ENCODE measurements at regions not wholly inside any gene's neighbourhood (a gene's known extent, or its start where the extent isn't known, plus 50 kb on each side); places are given as distances from the start of the nearest gene placed in this dataset.

DNA sequence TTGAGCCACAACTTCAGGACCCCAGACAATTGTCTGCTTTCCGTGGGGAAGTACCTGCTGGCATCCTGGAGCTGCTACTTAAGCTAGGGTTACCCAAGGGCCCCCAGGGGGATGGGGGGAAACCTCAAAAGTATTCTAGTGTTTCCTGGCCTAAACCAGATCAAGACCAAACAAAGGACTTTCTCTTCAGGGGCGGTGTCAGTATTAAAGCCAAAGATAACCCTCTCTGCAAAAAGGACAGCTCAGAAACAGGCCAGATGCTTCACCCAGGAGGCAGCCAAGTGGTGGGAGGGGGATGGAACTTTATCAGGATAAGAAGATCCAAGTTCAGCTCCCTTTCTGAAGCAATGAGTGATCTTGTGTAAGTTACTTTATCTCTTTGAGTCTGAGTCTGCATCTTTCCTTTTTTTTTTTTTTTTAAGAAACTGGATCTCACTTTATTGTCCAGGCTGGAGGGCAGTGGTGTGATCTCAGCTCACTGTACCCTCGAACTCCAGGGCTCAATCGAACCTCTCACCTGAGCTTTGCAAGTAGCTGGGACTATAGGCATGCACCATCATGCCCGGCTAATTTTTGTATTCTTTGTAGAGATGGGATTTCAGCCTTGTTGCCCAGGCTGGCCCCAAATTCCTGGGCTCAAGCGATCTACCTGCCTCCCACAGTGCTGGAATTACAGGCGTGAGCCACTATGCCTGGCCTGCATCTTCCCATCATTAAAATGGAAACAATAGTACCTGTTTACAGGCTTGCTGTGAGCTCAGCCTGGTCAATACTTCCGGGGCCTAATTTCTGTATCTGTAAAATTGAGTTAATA lies 151.8 kb upstream of the PTPRM start:
- DNase-seq (ENCODE audit: low spot score), result no peak

DNA sequence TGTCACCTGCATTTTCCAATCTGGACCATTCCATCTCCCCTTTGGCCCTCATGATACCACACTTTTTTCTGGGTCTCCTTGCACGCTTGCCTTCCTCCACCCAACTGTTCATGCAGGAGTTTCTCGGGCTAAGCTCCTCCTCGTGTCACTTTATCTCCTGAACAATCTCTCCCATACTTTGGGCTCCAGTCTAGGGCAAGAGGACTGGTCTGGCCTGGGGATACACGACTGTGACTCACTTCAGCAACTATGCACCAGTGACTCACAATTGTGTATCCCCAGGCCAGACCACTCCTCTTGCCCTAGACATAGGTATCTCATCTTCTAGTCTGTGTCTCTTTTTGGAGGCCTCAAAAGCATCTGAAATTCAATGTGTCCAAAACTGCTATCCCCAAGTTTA lies 149.4 kb upstream of the PTPRM start:
- no peak for DNase-seq (ENCODE audit: low spot score)

DNA sequence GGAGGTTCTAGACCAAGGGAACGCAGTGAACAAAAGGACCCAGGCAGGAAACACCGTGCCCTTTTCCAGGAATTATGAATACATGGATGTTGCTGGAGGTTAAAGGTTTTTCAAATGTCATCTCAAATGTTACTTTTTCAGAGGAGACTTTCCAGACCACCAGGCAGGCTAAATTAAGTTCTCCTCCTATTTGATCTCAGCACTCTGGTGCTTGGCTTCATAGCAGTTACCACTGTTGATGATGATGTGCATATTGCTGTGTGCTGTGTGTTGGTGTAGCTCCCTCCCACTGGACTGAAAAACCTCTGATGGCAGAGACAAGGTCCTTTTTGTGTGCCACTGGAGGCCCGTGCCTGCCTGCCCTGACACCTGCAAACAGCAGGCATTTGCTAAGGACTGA lies 137.3 kb upstream of the PTPRM start:
- DNase-seq (ENCODE audit: low spot score), result no peak

DNA sequence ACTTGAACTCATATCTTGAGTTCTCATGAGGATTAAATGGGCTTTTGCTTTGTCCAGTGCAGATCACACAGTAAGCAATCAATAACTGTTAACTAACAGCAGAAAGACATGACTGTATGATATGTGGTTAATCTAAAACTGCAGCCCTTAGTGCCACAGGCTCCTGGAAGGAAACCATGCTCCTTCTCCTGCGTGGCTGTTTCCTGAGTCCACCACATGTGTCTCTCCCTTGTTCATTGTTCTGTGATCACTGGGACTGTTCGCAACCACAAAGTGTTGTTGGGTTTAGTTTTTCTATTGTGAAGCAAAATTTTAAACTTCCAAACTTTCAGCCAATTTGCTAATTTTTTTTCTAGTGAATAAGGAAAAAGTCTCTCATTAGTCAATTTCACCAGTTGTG lies 130.9 kb upstream of the PTPRM start:
- DNase-seq (ENCODE audit: low spot score), result no peak

DNA sequence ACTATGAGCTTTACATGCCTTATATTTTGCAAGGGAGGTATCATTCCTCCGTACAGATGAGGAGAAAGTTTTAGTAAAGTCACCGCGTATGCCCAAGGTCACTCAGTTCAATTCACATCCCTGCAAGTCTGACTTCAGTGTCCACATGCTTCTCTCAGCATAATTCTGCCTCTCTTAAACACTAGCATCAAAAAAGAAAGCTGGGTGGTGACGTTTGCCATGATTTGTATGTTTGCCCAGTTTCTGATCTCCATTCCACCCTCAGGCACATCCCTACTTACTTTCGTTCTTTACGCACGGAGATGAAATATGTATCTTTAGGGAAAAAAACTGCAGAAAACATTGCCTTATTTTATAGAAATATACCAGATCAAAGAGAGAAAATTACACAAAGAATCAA lies 129.2 kb upstream of the PTPRM start:
- no peak for DNase-seq (ENCODE audit: low spot score)

DNA sequence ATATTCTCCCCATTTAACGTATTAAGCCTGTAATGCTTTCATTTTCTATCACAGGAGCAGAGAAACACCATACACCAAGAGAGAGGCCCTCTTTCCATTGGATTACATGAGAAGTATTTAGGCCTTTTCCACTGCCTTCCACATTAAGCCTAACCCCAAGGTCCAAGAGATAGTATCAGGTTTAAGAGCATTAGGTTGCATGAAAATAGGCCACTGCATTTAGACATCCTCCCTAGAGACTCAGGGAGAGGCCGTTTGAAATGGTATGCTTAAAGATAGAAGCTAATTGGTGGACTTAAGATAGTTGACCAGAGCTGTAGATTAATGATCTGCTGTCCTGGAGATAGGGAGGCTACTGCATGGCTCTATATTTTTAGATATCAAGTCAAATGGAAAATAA lies 128.5 kb upstream of the PTPRM start:
- no peak for DNase-seq (ENCODE audit: low spot score)

DNA sequence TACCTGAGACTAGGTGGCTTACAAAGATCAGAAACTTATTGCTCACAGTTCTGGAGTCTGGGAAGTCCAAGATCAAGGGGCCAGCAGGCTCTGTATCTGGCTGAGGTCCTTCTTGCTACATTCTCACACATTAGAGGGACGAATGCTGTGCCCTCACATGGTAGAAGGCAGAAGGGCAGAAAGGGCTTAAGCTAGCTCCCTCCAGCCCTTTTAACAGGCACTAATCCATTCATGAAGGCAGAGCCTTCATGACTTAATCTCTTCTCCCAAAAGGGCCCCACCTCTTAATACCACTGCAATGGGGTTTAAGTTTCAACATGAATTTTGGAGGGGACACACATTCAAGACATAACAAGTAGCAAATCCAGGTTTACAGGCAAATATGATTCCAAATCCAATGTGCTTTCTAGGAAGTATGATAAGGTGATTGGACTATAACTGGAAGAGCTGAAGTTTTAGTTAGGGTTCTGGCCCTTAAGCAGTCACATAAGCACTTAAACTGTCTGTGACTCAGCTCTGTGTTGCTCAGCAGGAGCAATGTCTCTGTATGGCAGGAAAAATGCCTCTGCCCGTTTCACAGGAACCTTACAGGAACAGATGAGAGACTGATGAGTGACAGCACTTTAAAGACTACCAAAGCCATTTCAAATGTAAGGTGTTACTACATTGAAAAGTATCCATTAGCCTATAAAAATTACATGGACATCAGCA lies 119.6 kb upstream of the PTPRM start:
- DNase-seq (ENCODE audit: low spot score), result no peak

DNA sequence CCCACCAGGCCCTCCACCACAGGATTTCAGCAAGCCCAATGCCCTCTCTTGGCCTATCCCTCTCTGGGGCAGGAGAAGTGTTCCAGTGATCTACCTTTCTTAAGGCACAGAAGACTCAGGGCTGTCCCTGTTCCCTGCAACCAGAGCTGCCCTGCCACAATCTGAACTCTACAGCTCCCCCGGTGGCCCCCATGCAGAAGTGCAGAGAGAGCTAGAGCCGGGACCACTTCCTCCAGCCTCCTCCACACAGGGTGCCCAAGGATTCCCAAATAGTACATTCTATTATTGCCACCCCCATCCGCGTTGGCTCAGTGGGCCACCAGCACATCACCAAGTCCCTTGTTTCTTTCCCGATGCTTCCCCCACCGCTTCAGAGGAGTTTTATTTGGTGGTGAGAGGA lies 114.8 kb upstream of the PTPRM start:
- DNase-seq (ENCODE audit: low spot score), result peak; percentile 27

DNA sequence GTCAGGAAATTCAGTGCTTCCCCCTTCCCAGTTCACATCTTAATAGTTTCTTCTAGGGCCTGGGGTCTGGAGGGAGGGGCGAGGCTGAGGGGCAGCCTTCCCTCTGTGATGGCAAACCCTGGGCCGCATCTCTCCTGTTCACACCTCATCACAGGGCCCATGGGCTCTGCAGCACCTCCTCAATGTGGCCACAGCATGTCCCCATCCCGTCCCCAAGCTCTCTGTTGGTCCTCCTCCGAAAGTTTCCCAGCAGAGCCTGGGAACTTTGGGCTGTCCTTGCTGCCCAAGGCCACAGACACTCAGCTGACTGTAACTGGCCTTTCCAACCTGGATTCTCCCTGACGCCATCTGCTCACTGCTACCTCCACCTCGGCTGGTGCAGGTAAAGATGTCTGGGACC lies 112.7 kb upstream of the PTPRM start:
- no peak for DNase-seq (ENCODE audit: low spot score)

DNA sequence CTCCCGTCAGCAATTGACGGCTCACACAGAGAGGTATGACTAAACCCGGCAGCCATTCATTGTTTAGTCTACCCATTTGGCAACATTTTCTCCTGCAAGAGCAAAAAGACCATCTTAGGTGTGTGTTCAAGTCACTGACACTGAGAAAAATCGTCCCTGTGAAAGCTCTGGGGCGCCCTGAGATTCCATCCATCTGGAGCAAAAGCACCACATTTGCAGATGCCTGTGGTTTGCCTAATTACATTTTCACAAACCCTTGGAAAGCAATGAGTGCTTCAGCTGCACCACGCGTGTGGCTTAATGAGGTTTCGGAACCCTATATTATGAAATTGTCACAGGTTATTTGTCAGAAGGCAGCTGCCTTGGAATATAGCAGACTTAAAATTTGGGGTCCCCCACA lies 110.7 kb upstream of the PTPRM start:
- DNase-seq (ENCODE audit: low spot score), result no peak

DNA sequence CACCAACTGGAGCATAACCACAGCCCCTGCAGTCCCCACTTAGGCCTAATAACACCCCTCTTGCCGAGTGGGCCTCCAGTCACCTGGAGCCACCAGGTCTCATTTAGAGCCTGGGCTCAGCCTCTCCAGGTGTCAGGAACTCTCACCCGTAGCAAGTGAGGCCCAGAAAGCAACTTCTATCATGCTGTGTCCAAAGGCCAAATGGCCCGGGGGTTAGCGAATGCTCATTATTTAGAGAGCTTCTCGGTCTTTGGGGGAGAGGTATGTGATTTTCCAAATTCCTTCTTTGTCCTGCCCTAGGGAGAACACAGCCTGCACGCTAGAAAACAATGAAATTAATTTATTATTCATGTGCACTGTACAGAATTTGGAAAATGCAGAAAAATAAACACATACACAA lies 109.9 kb upstream of the PTPRM start:
- DNase-seq (ENCODE audit: low spot score), result no peak

DNA sequence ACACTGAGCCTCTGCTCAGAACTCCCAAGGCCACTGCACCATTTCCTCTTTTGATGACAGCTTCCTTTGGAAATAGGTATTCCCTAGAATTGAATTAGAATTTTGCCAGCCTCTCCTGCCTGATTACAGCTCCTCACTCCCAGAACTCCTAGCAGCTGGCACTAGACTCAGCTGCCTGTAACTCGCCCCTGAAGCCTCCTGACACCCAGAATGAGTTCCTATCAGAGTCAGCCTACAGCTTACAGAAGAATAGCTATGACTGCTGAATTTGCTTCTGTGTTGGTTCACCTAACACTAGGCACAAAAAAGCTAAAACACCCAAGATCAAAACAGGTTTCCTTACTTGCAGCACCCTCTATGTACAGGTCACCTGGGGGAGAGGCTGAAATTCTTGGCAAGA lies 108.2 kb upstream of the PTPRM start:
- no peak for DNase-seq (ENCODE audit: low spot score)

DNA sequence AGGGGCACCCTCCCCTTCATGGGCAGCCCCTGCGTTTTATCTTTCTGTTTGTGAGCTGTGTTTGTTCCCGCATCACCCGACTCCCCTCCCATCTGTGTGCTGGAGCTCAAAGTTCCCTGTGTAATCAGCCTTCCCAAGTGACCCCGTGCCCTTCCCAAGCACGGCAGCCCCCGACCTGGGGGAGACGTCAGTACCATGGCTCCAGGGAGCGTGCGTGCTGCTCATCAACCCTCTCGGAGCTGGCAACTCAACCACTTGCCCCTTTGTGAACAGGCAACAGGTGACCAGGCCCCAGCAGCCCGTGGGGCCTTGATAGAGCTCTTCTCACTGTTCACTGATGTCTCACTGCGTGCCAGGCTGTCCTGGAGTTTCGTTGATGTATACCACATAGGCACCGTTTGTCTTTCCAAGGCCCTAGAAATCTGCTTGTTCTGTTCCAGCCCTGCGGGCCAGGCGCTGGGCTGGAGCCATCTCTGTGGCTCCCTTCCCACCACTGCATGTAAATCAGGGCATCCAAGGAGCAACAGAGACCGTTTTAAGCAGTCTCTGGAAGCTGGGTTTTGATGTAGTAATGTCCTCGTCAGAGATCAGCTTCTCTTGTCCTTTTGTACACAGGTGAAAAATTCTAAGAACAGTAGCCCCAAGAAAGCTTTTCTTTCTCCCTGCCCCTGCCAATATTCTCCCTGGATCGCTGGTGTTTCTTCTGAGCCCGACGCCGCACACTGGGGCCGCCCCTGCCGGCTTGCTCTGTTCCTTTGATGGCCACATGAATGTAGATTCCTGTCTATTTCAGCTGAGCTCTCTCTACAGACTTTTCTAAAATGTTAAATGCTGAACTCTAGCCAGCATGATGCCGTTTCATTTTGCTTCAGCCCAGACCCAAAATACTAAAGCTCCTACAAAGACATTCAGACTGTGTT lies 107.0 kb upstream of the PTPRM start:
- DNase-seq (ENCODE audit: low spot score), result no peak

DNA sequence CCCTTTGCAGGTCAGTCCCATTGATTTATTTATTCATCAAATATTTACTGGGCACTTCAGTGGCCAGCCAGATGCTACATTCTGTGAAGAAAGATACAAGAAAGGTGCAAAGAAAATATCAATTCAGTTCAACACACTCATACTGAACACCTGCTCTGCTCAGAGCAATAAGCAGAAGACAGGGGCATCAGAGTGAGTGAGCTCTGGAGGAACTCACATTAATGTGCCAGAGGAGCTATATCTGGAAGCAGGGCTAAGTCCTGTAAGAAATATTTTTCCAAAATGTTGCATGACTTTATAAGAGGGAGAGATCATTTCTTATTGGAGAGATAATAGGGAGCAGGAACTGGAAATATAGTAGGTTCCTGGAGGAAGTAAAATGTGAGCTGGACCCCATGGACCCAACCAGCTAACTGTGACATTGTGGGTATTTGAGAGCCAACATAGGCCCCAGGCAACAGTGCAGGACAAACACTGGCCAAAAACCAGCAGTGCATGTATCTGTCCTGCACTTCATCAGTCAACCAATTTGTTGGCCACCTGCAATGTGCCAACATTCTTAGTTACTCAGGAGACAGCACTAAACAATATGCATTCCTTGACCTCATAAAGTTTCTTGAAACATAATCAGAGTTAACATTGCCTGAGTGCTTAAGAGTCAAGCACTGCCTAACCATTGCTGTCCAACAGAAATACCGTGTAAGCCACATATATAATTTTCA lies 102.7 kb upstream of the PTPRM start:
- no peak for DNase-seq (ENCODE audit: low spot score)

DNA sequence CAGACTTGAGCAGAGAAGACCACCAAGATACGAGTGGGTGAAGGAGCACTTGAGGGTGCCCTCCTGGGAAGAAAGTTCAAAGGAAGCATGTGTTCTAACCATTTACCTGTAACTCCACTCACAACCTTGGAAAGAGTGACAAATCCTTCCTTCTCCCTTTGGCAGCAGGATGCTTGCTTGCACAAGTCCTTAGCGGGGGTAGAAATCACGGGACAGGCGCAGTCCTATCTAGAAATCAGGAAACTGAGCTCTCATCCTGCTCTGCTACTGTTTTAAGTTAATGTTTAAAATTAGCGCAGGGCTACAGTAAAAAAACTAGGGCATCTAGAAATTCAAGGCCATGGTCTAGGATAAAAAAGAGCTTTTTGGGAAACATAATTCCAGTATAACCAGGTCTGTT lies 100.9 kb upstream of the PTPRM start:
- no peak for DNase-seq (ENCODE audit: low spot score)

DNA sequence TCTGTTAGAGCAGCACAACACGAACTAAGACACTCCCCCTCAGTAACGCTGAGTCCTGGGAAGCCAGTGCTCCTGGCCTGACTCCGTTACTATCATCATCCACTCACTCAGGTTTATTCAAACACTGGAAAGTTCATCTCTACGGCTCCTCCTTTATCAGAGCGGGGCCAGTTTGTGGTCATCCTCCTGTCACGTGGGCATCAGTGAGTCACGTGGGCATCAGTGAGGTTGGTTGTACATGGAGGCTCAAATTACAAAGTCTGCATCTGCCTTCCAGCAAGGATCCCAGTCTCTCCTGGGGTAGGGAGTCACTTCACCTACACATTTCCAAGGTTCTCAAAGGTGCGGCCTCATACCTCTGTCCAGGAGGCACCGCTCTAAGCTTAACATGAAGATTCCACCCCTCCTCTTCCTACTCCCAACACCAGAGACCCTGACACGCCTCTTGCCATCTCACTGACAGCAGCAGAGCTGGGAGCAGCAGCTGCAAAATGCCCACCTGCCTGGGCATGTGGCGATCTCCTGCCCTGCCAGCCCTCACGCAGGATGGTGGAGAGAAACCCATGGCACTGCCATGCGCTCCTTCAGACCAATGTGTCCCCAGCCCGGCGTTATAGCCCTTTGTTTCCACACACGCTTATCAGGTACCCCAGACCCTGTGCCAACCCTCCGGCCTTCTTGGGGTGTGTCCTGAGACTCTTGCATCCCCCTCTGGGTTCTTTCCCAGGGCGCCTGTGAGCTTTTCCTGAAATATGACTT lies 99.2 kb upstream of the PTPRM start:
- no peak for DNase-seq (ENCODE audit: low spot score)

DNA sequence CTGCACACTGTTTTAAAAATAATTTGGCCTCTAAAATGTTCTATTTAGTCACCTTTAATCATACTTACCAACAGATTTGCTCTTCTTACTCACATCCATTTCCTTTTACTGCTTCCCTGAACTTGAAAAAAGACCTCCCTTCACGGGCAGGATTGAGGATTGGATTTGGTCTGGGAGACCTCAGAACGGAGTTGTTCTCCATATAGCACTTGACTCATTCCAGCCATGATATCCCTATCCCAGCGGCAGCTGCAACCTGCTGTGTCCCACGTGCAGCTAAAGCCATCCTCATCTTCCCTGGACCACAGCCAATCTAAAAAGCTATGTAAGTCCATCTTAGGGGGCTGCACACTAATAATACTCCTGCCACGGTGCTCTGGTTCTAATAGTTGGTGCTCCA lies 97.0 kb upstream of the PTPRM start:
- DNase-seq (ENCODE audit: low spot score), result no peak

DNA sequence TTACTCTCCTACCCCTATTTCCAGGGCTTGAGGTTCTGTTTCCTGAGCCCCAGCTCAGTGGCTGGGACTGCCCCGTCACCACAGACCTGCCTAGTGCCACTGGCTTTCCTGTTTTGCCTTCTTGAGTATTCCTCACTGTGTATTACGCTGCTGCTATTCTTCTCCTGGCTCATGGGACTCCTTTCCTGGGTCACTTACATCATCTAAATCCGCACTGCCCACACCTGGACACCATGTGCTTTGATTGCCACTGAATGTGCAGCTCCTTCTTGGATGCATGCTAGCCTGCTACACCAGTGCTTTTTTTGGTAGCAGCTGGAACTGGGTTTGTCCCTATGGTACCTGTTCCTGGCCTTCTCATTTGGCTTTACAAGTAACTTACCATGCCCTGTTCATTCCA lies 96.6 kb upstream of the PTPRM start:
- DNase-seq (ENCODE audit: low spot score), result no peak

DNA sequence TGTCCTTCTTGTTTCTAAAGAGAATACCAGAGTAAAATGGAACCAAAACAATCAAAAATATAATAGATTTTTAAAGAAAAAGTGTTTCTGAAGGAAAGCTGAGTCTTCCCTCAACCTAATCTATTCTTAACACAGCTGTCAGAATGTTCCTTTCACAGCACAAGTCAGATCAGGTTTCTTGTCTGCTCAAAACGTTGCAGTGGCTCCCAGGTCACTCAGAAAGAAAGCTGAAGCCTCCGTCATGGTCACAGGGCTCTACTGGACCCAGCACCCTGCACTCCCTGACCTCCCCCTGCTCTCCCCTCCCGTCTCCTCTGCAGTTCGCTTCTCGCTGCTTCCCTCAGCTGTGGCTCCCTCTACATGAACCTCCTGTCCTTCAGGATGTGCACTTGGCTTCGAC lies 90.7 kb upstream of the PTPRM start:
- no peak for DNase-seq (ENCODE audit: low spot score)

DNA sequence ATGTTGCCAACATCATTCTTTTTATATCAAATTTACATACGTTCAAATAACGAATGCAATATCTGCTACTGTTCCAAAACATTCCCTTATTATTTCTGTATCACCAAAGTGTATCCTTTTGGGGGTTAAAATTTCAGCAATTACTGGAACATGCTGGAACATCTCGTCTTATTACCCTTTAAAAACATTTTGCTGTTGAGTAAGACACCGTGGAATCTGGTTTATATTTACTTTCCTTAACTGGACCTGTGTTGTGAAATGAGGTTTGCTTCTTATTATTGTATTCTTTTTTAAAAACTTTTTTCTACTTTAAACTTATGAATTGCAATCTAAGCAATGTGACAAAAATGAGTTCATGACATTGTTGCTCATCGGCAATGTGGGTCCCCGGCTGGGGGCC lies 87.4 kb upstream of the PTPRM start:
- no peak for DNase-seq (ENCODE audit: low spot score)

DNA sequence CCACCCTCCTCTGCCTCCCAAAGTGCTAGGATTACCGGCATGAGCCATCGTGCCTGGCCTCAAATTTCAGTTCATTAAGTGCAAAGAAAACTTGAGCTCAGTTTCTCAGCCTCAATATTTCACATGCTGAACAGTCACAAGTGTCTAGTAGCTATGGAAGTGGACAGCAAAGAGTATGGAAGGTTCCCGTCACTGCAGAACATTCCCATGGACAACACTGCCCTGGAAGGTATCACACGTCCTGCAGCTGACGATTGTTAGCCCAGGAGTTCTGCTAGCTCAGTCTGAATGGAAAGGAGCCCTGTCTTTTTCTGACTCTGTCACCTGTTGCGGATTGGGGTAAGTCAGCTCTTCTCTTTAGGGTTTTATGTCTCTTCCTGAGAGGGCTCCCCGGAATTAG lies 86.2 kb upstream of the PTPRM start:
- no peak for DNase-seq (ENCODE audit: low spot score)
